ENCODE measurements at regions not wholly inside any gene's neighbourhood (a gene's known extent, or its start where the extent isn't known, plus 50 kb on each side); places are given as distances from the start of the nearest gene placed in this dataset.
"Not testable (repeated sequence)": the region's sequence is repeated elsewhere in the genome, so short reads cannot be mapped to it uniquely, and the experiment has no call there.

DNA sequence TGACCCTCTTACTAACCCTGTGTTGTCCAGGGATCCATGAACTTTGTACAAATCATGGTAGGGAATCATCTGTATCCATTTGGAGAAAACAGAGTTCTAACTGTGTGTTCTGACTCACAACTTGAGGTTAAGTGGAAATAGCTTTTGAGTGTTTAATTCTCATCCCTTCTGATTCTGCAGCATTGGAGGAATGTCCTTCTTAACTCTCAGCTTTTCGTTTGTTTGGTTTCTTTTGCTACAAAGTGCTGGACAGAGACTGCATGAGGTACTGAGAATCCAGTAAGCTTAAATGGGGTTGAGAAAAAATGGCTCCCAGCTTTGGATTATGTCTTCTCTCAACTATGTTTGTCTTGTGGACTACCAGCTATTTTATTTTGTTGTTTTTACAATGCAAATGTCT is 352.1 kb upstream of the KIF2B start:
- CTCF ChIA-PET, result interaction anchor here (0.7 kb wide), 1 partner anchor 1590 kb away, joined by 4 read pairs; no protein-coding TSS in a partner anchor
- H3K4me3 ChIP-seq (ENCODE audit: low read depth, low read length), result no peak overlapping the region
- POLR2A ChIA-PET, result no interaction called here
- TF ChIP-seq ZBTB48 (tag by site-specific recombination; IDR thresholded peaks at IDR 0.05), result no peak
- no peak for TF ChIP-seq ZNF664 (tag by site-specific recombination; IDR thresholded peaks at IDR 0.05)
- TF ChIP-seq, protein P1, sequence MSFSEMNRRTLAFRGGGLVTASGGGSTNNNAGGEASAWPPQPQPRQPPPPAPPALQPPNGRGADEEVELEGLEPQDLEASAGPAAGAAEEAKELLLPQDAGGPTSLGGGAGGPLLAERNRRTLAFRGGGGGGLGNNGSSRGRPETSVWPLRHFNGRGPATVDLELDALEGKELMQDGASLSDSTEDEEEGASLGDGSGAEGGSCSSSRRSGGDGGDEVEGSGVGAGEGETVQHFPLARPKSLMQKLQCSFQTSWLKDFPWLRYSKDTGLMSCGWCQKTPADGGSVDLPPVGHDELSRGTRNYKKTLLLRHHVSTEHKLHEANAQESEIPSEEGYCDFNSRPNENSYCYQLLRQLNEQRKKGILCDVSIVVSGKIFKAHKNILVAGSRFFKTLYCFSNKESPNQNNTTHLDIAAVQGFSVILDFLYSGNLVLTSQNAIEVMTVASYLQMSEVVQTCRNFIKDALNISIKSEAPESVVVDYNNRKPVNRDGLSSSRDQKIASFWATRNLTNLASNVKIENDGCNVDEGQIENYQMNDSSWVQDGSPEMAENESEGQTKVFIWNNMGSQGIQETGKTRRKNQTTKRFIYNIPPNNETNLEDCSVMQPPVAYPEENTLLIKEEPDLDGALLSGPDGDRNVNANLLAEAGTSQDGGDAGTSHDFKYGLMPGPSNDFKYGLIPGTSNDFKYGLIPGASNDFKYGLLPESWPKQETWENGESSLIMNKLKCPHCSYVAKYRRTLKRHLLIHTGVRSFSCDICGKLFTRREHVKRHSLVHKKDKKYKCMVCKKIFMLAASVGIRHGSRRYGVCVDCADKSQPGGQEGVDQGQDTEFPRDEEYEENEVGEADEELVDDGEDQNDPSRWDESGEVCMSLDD (tag by site-specific recombination; IDR thresholded peaks at IDR 0.05), result no peak
- no peak for TF ChIP-seq ZNF416 (tag by site-specific recombination; IDR thresholded peaks at IDR 0.05)
- TF ChIP-seq KLF10 (tag by site-specific recombination; IDR thresholded peaks at IDR 0.05), result no peak
- no peak for TF ChIP-seq ZNF248 (tag by site-specific recombination; IDR thresholded peaks at IDR 0.05)
- no peak for TF ChIP-seq ZNF645 (tag by site-specific recombination; IDR thresholded peaks at IDR 0.05)
- no peak for TF ChIP-seq ZSCAN16 (tag by site-specific recombination; IDR thresholded peaks at IDR 0.05)
- no peak for TF ChIP-seq ZNF701 (tag by site-specific recombination; IDR thresholded peaks at IDR 0.05)
- TF ChIP-seq ZNF423 (tag by site-specific recombination; IDR thresholded peaks at IDR 0.05), result no peak
- no peak for TF ChIP-seq GLI4 (tag by site-specific recombination; IDR thresholded peaks at IDR 0.05)
- TF ChIP-seq ZBTB17 (tag by site-specific recombination; IDR thresholded peaks at IDR 0.05), result no peak
- TF ChIP-seq ZBTB6 (tag by site-specific recombination; IDR thresholded peaks at IDR 0.05), result no peak
- TF ChIP-seq SALL2 (tag by site-specific recombination; IDR thresholded peaks at IDR 0.05; ENCODE audit: borderline replicate concordance), result no peak
- no peak for TF ChIP-seq CTCF (tag by site-specific recombination; IDR thresholded peaks at IDR 0.05)
- TF ChIP-seq, protein P2, sequence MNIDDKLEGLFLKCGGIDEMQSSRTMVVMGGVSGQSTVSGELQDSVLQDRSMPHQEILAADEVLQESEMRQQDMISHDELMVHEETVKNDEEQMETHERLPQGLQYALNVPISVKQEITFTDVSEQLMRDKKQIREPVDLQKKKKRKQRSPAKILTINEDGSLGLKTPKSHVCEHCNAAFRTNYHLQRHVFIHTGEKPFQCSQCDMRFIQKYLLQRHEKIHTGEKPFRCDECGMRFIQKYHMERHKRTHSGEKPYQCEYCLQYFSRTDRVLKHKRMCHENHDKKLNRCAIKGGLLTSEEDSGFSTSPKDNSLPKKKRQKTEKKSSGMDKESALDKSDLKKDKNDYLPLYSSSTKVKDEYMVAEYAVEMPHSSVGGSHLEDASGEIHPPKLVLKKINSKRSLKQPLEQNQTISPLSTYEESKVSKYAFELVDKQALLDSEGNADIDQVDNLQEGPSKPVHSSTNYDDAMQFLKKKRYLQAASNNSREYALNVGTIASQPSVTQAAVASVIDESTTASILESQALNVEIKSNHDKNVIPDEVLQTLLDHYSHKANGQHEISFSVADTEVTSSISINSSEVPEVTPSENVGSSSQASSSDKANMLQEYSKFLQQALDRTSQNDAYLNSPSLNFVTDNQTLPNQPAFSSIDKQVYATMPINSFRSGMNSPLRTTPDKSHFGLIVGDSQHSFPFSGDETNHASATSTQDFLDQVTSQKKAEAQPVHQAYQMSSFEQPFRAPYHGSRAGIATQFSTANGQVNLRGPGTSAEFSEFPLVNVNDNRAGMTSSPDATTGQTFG (tag by site-specific recombination; IDR thresholded peaks at IDR 0.05; ENCODE audit: borderline replicate concordance), result no peak
- no peaks in the 10 kb centered on the region for H3K9me3 ChIP-seq (ENCODE audit: control insufficient read depth, insufficient read depth, low read depth, low read length)
- H3K4me1 ChIP-seq (ENCODE audit: control insufficient read depth, insufficient read depth, low read length), result no peaks in the 10 kb centered on the region
- no peak overlapping the region for H3K27ac ChIP-seq (ENCODE audit: extremely low read depth, low read depth, low read length)
- no peaks in the 10 kb centered on the region for H3K36me3 ChIP-seq (ENCODE audit: control insufficient read depth in 2 of 2, insufficient read depth in 1 of 2, low read length in 2 of 2)

- TF ChIP-seq ZNF624 (tag by site-specific recombination; IDR thresholded peaks at IDR 0.05) (no peak), ZNF302 (tag by site-specific recombination; IDR thresholded peaks at IDR 0.05; ENCODE audit: low read depth) (no peak), ZNF664 (tag by site-specific recombination; IDR thresholded peaks at IDR 0.05) (no peak), ZNF623 (tag by site-specific recombination; IDR thresholded peaks at IDR 0.05) (no peak)
- no peaks in the 10 kb centered on the region for H3K9me3 ChIP-seq (ENCODE audit: control insufficient read depth, insufficient read depth, low read depth, low read length)
- no peaks in the 10 kb centered on the region for H3K4me1 ChIP-seq (ENCODE audit: control insufficient read depth, insufficient read depth, low read length)
- CTCF ChIA-PET, result no interaction called here
- POLR2A ChIA-PET, result no interaction called here
- H3K4me3 ChIP-seq (ENCODE audit: low read depth, low read length), result no peak overlapping the region
- H3K27ac ChIP-seq (ENCODE audit: extremely low read depth, low read depth, low read length), result no peak overlapping the region
- no peaks in the 10 kb centered on the region for H3K36me3 ChIP-seq (ENCODE audit: control insufficient read depth in 2 of 2, insufficient read depth in 1 of 2, low read length in 2 of 2)
Measured at GRCh38 chr17:53466733-53467132, 356.0 kb upstream of the KIF2B start.

- H3K4me1 ChIP-seq (ENCODE audit: control insufficient read depth, insufficient read depth, low read length); H3K36me3 ChIP-seq (ENCODE audit: control insufficient read depth in 2 of 2, insufficient read depth in 1 of 2, low read length in 2 of 2); H3K27ac ChIP-seq (ENCODE audit: extremely low read depth, low read depth, low read length); H3K9me3 ChIP-seq (ENCODE audit: control insufficient read depth, insufficient read depth, low read depth, low read length); H3K4me3 ChIP-seq (ENCODE audit: low read depth, low read length); POLR2A ChIA-PET; CTCF ChIA-PET: not testable (repeated sequence)
Measured at GRCh38 chr17:53464396-53464795, 358.3 kb upstream of the KIF2B start.
